Transverse colon (tissue), 4 donors: ENCODE measurements at regions not wholly inside any gene's neighbourhood (a gene's known extent, or its start where the extent isn't known, plus 50 kb on each side); places are given as distances from the start of the nearest gene placed in this dataset.

Source experiments
- EP300 ChIP-seq: sonication (generic); formaldehyde crosslinking; IDR thresholded peaks from one replicate; pipeline ENCODE4 v1.6.1; 2017; ENCODE audit warnings: antibody characterized with exemption, low read depth
- POLR2A ChIP-seq: fragments of 450-650 bp; IDR thresholded peaks from one replicate; pipeline ENCODE4 v1.6.1; 2016; ENCODE audit warnings: antibody characterized with exemption, mild to moderate bottlenecking, moderate library complexity
- POLR2AphosphoS5 ChIP-seq, 3 donors: sonication (generic); formaldehyde crosslinking; IDR thresholded peaks; one replicate each; pipeline ENCODE4 v1.6.1; 2016; ENCODE audit warnings: antibody characterized with exemption in 3 of 3
- TF ChIP-seq, protein P1 (sequence below), 5 experiments: fragments of 200-600 bp in 3 of 5; fragments of 450-650 bp in 2 of 5; sonication (generic) in 3 of 5; IDR thresholded peaks; 1 replicate in 2 of 5; 2 replicates in 3 of 5; pipeline ENCODE4 v1.5.1; 2016 to 2017; ENCODE audit warnings: antibody characterized with exemption in 5 of 5, inconsistent platforms in 3 of 5, mild to moderate bottlenecking in 2 of 5, moderate library complexity in 1 of 5

DNA sequence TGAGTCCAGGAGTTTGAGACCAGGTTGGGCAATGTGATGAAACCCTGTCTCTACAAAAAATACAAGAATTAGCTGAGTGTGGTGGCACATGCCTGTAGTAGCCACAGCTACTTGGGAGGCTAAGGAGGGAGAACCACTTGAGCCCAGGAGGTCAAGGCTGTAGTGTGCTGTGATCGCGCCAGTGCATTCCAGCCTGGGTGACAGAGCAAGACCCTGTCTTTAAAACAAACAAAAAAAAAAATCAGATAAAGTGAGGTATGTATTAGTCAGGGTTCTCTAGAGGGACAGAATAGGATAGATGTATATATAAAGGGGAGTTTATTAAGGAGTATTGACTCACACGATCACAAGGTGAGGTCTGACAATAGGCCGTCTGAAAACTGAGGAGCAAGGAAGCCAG, 101.5 kb upstream of the GPR26 start:
- TF ChIP-seq, protein P1, sequence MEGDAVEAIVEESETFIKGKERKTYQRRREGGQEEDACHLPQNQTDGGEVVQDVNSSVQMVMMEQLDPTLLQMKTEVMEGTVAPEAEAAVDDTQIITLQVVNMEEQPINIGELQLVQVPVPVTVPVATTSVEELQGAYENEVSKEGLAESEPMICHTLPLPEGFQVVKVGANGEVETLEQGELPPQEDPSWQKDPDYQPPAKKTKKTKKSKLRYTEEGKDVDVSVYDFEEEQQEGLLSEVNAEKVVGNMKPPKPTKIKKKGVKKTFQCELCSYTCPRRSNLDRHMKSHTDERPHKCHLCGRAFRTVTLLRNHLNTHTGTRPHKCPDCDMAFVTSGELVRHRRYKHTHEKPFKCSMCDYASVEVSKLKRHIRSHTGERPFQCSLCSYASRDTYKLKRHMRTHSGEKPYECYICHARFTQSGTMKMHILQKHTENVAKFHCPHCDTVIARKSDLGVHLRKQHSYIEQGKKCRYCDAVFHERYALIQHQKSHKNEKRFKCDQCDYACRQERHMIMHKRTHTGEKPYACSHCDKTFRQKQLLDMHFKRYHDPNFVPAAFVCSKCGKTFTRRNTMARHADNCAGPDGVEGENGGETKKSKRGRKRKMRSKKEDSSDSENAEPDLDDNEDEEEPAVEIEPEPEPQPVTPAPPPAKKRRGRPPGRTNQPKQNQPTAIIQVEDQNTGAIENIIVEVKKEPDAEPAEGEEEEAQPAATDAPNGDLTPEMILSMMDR (IDR thresholded peaks at IDR 0.05) = no peak
- TF ChIP-seq POLR2AphosphoS5 (IDR thresholded peaks at IDR 0.05) (no peak), POLR2A (no peak), EP300 (no peak)
